GM12873 (cell line): ENCODE measurements at regions not wholly inside any gene's neighbourhood (a gene's known extent, or its start where the extent isn't known, plus 50 kb on each side); places are given as distances from the start of the nearest gene placed in this dataset.

ENCODE experiments used
- TF ChIP-seq, protein P1 (sequence below): IDR thresholded peaks from 2 replicates; pipeline ENCODE4 v1.5.1; 2012; ENCODE audit warnings: low read depth, mild to moderate bottlenecking, moderate library complexity, low read length, control low read depth; ENCODE audit not compliant: insufficient read depth; ENCODE audit errors: missing control alignments

DNA sequence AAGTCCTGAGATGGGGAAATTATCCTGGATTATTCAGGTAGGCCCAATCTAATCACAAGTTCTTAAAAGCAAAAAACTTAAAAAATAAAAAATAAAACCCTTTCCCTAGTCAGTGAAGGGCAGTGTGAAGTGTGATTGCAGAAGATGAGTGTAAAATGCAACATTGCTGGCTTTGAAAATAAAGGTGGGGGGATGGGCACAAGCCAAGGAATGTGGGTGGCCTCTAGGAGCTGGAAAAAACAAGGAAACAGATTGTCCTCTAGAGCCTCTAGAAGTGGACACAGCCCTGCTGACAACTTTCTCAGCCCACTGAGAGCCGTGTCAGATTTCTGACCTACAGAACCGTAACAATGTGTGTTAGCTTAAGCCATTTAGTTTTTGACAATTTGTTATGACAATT lies 184.3 kb upstream of the HNRNPA3 start:
- TF ChIP-seq, protein P1, sequence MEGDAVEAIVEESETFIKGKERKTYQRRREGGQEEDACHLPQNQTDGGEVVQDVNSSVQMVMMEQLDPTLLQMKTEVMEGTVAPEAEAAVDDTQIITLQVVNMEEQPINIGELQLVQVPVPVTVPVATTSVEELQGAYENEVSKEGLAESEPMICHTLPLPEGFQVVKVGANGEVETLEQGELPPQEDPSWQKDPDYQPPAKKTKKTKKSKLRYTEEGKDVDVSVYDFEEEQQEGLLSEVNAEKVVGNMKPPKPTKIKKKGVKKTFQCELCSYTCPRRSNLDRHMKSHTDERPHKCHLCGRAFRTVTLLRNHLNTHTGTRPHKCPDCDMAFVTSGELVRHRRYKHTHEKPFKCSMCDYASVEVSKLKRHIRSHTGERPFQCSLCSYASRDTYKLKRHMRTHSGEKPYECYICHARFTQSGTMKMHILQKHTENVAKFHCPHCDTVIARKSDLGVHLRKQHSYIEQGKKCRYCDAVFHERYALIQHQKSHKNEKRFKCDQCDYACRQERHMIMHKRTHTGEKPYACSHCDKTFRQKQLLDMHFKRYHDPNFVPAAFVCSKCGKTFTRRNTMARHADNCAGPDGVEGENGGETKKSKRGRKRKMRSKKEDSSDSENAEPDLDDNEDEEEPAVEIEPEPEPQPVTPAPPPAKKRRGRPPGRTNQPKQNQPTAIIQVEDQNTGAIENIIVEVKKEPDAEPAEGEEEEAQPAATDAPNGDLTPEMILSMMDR, result no peak

DNA sequence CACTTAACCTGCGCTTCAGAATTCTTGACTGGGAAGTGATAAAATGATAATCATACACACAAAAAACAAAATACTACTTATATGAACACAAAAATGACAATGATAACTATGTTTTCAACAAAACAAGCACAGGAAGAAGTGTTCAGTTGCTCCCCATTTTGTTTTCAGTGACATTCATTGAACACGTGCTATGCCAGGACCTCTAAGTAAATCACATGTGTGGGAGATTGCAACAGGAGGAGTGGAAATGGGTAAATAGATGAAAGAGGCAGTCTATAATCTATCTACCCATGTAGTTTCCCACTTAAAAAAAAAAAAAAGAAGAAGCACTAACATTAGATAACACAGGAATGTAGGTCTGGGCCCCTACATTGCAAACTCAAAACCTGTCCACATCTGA lies 183.5 kb upstream of the HNRNPA3 start:
- TF ChIP-seq, protein P1, result no peak

DNA sequence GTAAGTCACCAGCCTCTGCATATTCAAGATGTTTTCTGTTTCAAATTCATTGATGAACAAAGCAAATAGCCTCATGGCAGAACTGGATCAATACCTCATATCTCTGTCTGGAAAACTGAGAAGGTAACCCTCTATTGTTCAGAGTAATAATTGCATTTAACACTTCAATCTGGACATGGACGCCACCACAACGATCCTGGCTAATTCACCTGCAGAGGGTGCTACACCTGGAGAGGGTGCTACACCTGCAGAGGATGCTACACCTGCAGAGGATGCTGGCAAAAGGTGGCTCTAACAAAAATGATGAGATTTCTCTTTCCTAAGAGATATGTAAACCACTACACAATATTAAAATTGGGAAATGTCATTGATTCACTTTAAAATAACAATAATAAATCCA lies 183.1 kb upstream of the HNRNPA3 start:
- TF ChIP-seq, protein P1, result no peak

DNA sequence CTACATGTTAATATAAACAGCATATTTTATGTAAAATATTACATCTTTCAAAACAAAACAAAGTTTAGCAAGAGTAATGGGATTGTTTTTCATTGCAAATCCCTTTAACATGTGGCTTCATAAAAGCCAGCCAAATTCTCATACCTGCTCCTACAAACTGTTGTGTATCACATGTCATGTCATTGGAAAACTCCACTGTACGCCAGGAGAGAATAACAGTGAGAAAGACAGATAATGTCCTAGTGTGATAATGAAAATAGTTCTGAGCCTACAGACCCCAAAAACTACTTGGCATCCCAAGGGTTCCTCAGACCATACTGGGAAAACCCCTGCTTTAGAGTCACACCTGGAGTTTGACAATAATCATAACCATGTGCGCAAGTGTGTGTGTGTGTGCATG lies 182.7 kb upstream of the HNRNPA3 start:
- TF ChIP-seq, protein P1, result no peak

DNA sequence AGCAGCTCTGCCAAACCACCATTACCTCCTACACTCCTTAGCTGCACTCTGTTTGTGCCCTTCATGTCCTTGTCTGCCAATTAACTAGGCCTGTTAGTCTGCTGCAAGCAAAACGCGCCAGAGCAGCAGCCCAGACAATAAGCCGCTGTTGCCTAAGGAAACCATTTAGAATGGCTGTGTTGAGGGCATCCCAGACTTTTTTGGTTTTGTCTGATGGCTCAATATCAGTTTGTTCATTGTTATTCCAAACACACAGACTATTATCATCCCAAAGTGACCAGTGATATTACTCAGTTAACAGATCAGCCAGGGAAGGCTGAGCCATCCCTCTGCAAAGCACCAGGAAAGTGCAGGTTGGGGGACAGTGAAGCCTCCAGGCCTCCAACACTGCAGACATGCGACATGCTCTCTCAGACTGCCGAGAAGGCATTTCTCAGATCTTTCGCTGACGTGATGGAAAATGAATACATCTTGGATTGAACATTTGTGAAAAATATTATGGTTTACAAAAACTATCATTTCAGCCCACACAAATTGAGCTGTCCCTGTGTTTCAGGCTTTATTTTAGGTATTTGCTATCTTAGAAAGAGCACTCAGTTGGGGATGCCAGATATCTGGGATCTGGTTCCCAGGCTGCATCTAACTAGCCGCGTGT lies 182.0 kb upstream of the HNRNPA3 start:
- TF ChIP-seq, protein P1, result no peak

DNA sequence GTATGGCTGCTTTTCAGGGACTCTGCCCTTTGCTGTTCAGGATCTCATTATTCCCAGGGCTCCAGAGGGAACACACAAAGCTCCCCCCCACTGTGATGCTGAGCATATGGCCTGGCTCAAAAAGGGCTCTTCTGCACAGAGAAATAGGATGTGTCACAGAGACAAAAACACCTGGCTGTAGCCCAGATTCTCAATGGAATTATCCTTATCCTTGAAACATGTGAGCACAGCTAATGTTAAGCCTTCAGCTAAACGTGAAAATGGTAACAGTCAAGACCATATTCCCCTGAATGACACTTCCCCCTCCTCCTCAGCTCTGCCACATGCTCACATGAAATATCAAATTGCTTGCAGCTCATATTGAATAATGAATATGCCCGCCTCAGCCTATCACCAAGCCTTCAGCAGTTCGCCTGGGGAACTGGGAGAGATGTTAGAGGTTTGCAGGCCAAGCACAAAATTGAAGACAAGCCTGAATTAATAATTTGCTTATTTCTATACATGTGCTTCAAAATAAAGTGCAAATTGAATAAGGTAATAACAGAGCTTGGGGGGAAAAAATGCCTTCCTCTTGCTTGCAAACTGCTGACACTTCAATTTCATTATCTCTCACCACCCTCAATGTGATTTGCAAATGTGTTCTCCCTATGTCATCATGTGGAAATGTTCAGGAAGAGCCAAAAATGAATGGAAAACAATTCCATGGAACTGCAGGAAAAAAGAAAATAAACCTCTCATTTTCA lies 181.0 kb upstream of the HNRNPA3 start:
- TF ChIP-seq, protein P1, result no peak

DNA sequence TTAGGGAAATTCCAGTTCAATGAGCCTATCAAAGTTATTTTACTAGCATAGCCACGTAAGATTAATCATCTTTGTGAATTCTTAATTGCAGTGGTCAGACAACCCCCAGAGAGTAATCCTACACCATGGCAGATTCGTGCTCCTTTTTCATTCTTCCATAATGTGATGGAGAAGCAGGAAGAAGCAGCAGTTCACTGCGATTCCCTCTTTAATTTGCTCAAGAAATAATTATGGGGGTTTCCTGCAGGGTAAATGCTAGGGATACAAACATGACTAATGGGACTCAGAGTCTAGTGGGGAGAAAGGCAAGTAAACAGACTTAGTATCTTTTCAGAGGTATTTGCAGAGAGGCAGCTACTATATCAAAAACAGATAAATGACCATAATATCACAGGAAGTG lies 175.8 kb upstream of the HNRNPA3 start:
- TF ChIP-seq, protein P1, result no peak
